ENCODE measurements at regions not wholly inside any gene's neighbourhood (a gene's known extent, or its start where the extent isn't known, plus 50 kb on each side); places are given as distances from the start of the nearest gene placed in this dataset.

DNA sequence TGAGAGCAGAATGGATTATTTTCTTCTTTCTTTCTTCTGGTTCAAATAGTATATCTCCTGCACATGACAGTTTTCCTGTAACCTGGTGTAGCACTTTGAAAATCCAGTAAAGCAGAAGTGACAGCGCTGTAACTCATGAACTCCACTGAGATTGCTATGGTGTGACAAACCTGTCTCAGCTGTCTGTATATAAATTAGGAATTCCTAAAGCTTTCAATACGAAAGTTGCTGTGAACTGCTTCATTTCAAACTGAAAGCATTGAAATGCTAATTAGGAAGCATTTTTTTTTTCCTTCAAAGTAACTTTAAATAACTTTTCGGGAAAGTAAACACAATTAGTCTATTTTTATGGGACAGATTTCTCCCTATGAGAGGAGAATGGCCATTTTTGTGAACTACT, 646.9 kb upstream of the ZP4 start:
- no peak for DNase-seq (ENCODE audit: extremely low spot score in 2 of 2)
- Histone ChIP-seq H3K4me3 (no peak overlapping the region), H3K9me3 (no peaks in the 10 kb centered on the region), H3K27me3 (no peaks in the 10 kb centered on the region), H3K36me3 (no peaks in the 10 kb centered on the region), H3K4me1 (no peaks in the 10 kb centered on the region), H3K27ac (no peak overlapping the region)
- TF ChIP-seq POLR2A (IDR thresholded peaks at IDR 0.05) (no peak), POLR2AphosphoS5 (IDR thresholded peaks at IDR 0.05; ENCODE audit: insufficient read depth in 1 of 2, low read depth in 1 of 2) (no peak)
- TF ChIP-seq, protein P1, sequence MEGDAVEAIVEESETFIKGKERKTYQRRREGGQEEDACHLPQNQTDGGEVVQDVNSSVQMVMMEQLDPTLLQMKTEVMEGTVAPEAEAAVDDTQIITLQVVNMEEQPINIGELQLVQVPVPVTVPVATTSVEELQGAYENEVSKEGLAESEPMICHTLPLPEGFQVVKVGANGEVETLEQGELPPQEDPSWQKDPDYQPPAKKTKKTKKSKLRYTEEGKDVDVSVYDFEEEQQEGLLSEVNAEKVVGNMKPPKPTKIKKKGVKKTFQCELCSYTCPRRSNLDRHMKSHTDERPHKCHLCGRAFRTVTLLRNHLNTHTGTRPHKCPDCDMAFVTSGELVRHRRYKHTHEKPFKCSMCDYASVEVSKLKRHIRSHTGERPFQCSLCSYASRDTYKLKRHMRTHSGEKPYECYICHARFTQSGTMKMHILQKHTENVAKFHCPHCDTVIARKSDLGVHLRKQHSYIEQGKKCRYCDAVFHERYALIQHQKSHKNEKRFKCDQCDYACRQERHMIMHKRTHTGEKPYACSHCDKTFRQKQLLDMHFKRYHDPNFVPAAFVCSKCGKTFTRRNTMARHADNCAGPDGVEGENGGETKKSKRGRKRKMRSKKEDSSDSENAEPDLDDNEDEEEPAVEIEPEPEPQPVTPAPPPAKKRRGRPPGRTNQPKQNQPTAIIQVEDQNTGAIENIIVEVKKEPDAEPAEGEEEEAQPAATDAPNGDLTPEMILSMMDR (IDR thresholded peaks at IDR 0.05): no peak
- intact Hi-C loops (cut with DNase I): no loop called here

DNA sequence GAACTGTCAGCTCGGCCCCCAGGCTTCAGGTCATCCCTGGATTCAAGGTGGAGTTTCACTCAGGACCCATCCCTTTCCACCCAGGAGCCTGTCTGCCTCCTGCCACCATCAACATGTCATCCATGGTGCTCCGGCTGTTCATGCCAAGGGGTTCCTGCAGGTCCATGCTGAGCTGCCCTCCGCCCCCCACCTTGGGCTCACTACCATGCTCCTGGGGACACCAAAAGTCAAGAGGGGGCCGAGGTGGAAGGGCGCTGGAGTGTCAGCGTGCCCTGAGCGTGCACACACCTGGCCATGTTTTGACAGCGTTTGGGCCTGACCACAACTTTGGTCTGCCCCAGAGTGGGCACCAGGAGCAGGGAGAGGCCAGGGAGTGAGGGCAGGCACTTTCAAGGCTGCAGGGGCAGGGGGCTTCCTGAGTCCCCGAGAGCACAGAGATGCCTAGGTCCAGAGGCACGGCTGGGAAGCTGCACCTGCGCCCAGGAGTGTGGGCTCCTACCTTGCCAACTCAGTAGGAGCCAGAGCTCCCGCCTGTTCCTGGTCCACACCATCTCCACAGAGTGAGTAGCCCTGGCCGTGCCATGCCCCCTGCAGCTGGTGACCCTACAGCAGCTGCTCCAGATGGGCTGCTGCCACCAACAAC, 639.6 kb upstream of the ZP4 start:
- TF ChIP-seq POLR2AphosphoS5 (IDR thresholded peaks at IDR 0.05; ENCODE audit: insufficient read depth in 1 of 2, low read depth in 1 of 2) (no peak), POLR2A (IDR thresholded peaks at IDR 0.05) (no peak)
- TF ChIP-seq, protein P1 (IDR thresholded peaks at IDR 0.05): no peak
- H3K27ac ChIP-seq: no peak overlapping the region
- DNase-seq (ENCODE audit: extremely low spot score in 2 of 2): no peak
- intact Hi-C loops (cut with DNase I): no loop called here
- H3K27me3 ChIP-seq: no peaks in the 10 kb centered on the region
- no peak overlapping the region for H3K4me3 ChIP-seq
- H3K4me1 ChIP-seq: no peaks in the 10 kb centered on the region
- H3K9me3 ChIP-seq: no peaks in the 10 kb centered on the region
- H3K36me3 ChIP-seq: no peaks in the 10 kb centered on the region

DNA sequence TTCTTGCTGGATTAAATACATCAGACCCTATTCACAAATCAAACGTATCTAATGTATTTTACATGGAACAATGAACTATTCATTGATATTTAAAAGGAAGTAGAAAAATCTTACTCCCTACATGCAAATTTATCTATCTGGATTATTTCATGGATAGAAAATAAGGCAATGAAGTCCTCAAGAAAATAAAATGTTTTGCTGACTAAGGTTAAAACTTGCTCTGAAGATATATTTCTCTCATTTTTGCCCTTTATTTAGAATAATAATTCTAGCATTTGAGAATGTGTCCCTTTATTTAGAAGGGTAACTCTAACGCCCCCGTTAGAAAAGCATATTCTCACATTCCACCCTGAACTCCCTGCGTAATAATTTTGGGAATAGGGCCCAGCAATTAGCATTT, 627.0 kb upstream of the ZP4 start:
- no peak overlapping the region for H3K27ac ChIP-seq
- H3K36me3 ChIP-seq: no peaks in the 10 kb centered on the region
- H3K9me3 ChIP-seq: no peaks in the 10 kb centered on the region
- no peak for DNase-seq (ENCODE audit: extremely low spot score in 2 of 2)
- TF ChIP-seq, protein P1 (IDR thresholded peaks at IDR 0.05): no peak
- TF ChIP-seq POLR2AphosphoS5 (IDR thresholded peaks at IDR 0.05; ENCODE audit: insufficient read depth in 1 of 2, low read depth in 1 of 2) (no peak), POLR2A (IDR thresholded peaks at IDR 0.05) (no peak)
- no peaks in the 10 kb centered on the region for H3K4me1 ChIP-seq
- intact Hi-C loops (cut with DNase I): no loop called here
- no peak overlapping the region for H3K4me3 ChIP-seq
- no peaks in the 10 kb centered on the region for H3K27me3 ChIP-seq

DNA sequence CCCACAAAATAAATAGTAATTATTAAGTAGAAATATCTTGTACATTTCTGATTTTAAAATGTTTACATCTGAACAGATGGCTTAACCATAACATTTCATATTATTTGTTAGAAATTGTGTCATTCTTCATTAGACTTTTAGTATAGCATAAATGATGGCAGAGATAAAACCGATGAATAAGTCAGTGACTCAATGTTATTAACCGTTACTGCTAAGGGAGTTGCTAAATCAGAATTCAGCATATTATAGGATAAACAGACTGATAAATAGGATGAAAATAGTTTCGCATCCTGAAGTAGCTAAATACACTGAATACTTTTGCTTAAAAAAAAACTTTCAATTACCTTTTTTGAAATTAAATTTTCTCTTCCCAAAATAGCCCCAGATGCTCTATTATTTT, 610.6 kb upstream of the ZP4 start:
- Histone ChIP-seq H3K4me3 (no peak overlapping the region), H3K9me3 (no peaks in the 10 kb centered on the region), H3K27ac (no peak overlapping the region), H3K4me1 (no peaks in the 10 kb centered on the region), H3K36me3 (no peaks in the 10 kb centered on the region), H3K27me3 (no peaks in the 10 kb centered on the region)
- intact Hi-C loops (cut with DNase I): no loop called here
- DNase-seq (ENCODE audit: extremely low spot score in 2 of 2): no peak
- TF ChIP-seq POLR2AphosphoS5 (IDR thresholded peaks at IDR 0.05; ENCODE audit: insufficient read depth in 1 of 2, low read depth in 1 of 2) (no peak), POLR2A (IDR thresholded peaks at IDR 0.05) (no peak)
- TF ChIP-seq, protein P1 (IDR thresholded peaks at IDR 0.05): no peak

DNA sequence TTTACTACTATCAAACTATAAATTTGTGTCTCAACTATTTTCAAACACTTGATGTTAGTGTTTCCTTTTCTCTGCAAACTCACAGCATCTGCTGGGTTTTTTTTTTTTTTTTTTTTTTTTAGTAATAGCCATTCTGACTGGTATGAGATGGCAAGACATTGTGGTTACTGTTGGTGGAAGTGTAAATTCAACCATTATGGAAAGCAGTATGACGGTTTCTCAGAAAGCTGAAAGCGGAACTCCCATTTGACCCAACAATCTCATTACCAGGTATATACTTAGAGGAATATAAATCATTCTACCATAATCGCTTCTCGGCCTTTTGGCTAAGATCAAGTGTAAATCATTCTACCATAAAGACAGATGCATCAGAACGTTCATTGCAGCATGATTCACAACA, 608.3 kb upstream of the ZP4 start:
- DNase-seq (ENCODE audit: extremely low spot score in 2 of 2): no peak
- no peaks in the 10 kb centered on the region for H3K36me3 ChIP-seq
- TF ChIP-seq POLR2AphosphoS5 (IDR thresholded peaks at IDR 0.05; ENCODE audit: insufficient read depth in 1 of 2, low read depth in 1 of 2) (no peak), POLR2A (IDR thresholded peaks at IDR 0.05) (no peak)
- TF ChIP-seq, protein P1 (IDR thresholded peaks at IDR 0.05): no peak
- no peaks in the 10 kb centered on the region for H3K27me3 ChIP-seq
- no peaks in the 10 kb centered on the region for H3K4me1 ChIP-seq
- no peak overlapping the region for H3K4me3 ChIP-seq
- H3K9me3 ChIP-seq: no peaks in the 10 kb centered on the region
- intact Hi-C loops (cut with DNase I): no loop called here
- no peak overlapping the region for H3K27ac ChIP-seq

Measured in vagina (tissue), 2 donors.